ENCODE measurements at regions not wholly inside any gene's neighbourhood (a gene's known extent, or its start where the extent isn't known, plus 50 kb on each side); places are given as distances from the start of the nearest gene placed in this dataset.

GRCh38 chr11:127737499-127737898 lies 736.9 kb upstream of the KIRREL3 start:
- no peak overlapping the region for H3K23ac ChIP-seq (ENCODE audit: low read depth, low read length)
- dilution Hi-C loops (cut with HindIII; ENCODE audit: low sequenced_read_pairs, unreplicated experiment) (no loop called here), intact Hi-C loops (cut with micrococcal nuclease) (no loop called here), in situ Hi-C loops (cut with MboI; ENCODE audit: low sequenced_read_pairs) (no loop called here)
- no peak overlapping the region for H3K18ac ChIP-seq (ENCODE audit: low read depth, low read length)
- H3K4me3 ChIP-seq (ENCODE audit: insufficient read depth, low read depth, low read length), result no peak overlapping the region
- H3K9me3 ChIP-seq (ENCODE audit: control insufficient read depth, insufficient read depth, low read length), result no peaks in the 10 kb centered on the region
- no TSS peak for BruUV-seq (replicated peaks)
- ATAC-seq (ENCODE audit: low read depth) (no peak), DNase-seq (no peak)
- H3K27ac ChIP-seq (ENCODE audit: insufficient read depth, low read length), result no peak overlapping the region
- H4K5ac ChIP-seq (ENCODE audit: low read depth, low read length), result no peak overlapping the region
- no peak for TF ChIP-seq MAFK (IDR thresholded peaks at IDR 0.05; ENCODE audit: low read depth, low read length)
- no peak for TF ChIP-seq MAZ (IDR thresholded peaks at IDR 0.05; ENCODE audit: borderline replicate concordance, low read depth, low read length)
- TF ChIP-seq RAD21 (IDR thresholded peaks at IDR 0.05; ENCODE audit: low read length), result no peak
- no peak for TF ChIP-seq BHLHE40 (IDR thresholded peaks at IDR 0.05; ENCODE audit: low read depth, low read length)
- no peak for TF ChIP-seq ELK1 (IDR thresholded peaks at IDR 0.05; ENCODE audit: borderline replicate concordance, low read depth, low read length)
- no peak for TF ChIP-seq RFX5 (IDR thresholded peaks at IDR 0.05; ENCODE audit: low read depth, low read length)
- no peak for TF ChIP-seq SMC3 (IDR thresholded peaks at IDR 0.05; ENCODE audit: low read depth, low read length)
- TF ChIP-seq USF2 (IDR thresholded peaks at IDR 0.05; ENCODE audit: low read depth, low read length), result no peak
- TF ChIP-seq NFE2L2 (IDR thresholded peaks at IDR 0.05; ENCODE audit: low read depth, low read length), result no peak
- TF ChIP-seq RCOR1 (IDR thresholded peaks at IDR 0.05; ENCODE audit: insufficient replicate concordance, low read length), result no peak
- no peak for TF ChIP-seq CEBPB (IDR thresholded peaks at IDR 0.05; ENCODE audit: low read depth, low read length)
- TF ChIP-seq CTCF (conservative IDR thresholded peaks at IDR 0.05; ENCODE audit: low read depth, low read length), result no peak
- TF ChIP-seq POLR2A (IDR thresholded peaks at IDR 0.05; ENCODE audit: low read depth, low read length), result no peak
- no peak for TF ChIP-seq CHD1 (IDR thresholded peaks at IDR 0.05; ENCODE audit: low read depth, low read length)
- TF ChIP-seq MXI1 (IDR thresholded peaks at IDR 0.05; ENCODE audit: borderline replicate concordance, low read depth, low read length), result no peak
- TF ChIP-seq FOS (IDR thresholded peaks at IDR 0.05; ENCODE audit: low read depth, low read length), result no peak
- H4K20me1 ChIP-seq (ENCODE audit: insufficient read depth, low read length), result no peaks in the 10 kb centered on the region
- H4K91ac ChIP-seq (ENCODE audit: insufficient read depth, low read depth, low read length), result no peak overlapping the region
- no peak overlapping the region for H2BK120ac ChIP-seq (ENCODE audit: low read depth, low read length)
- ChIA-PET POLR2A (ENCODE audit: unreplicated experiment) (no interaction called here), CTCF (interaction anchor here (0.6 kb wide), 1 partner anchor 11 kb away, joined by 3 read pairs; no protein-coding TSS in a partner anchor)
- H3K14ac ChIP-seq (replicated peaks; ENCODE audit: low read depth, low read length), result no peak overlapping the region
- no peak overlapping the region for H2AK5ac ChIP-seq (ENCODE audit: low read depth, low read length)
- no peaks in the 10 kb centered on the region for H3K36me3 ChIP-seq (ENCODE audit: control insufficient read depth, insufficient read depth, low read length)
- H3K9ac ChIP-seq (ENCODE audit: low read depth, low read length), result no peak overlapping the region
- H2AFZ ChIP-seq (replicated peaks; ENCODE audit: low read length, poor library complexity), result no peak overlapping the region
- no CpG with 5 or more reads among the region's 2 CpGs for WGBS, 2 experiments (ENCODE audit: extremely low coverage in 2 of 2, insufficient read length in 1 of 2)
- H3K27me3 ChIP-seq (ENCODE audit: control insufficient read depth, insufficient read depth, low read length), result no peaks in the 10 kb centered on the region
- no peak overlapping the region for H3K4ac ChIP-seq (ENCODE audit: low read depth, low read length)
- no peak overlapping the region for H3K4me2 ChIP-seq (ENCODE audit: low read depth, low read length)
- H3K56ac ChIP-seq (ENCODE audit: extremely low read depth, insufficient read depth, low read length), result no peak overlapping the region
- no peak overlapping the region for H2BK5ac ChIP-seq (ENCODE audit: low read depth, low read length, poor library complexity, severe bottlenecking)
- H2BK15ac ChIP-seq (ENCODE audit: low read depth, low read length), result no peak overlapping the region
- H3K79me1 ChIP-seq (ENCODE audit: low read depth in 1 of 2, low read length in 2 of 2), result no peaks in the 10 kb centered on the region
- no peak overlapping the region for H2BK20ac ChIP-seq (ENCODE audit: low read depth, low read length)
- H4K8ac ChIP-seq (ENCODE audit: low read depth in 2 of 2, low read length in 2 of 2), result no peak overlapping the region
- no peak overlapping the region for H2AK9ac ChIP-seq (replicated peaks; ENCODE audit: low read depth, low read length, poor library complexity)
- no peaks in the 10 kb centered on the region for H3K9me1 ChIP-seq (ENCODE audit: insufficient read depth, low read length)
- H3K4me1 ChIP-seq (ENCODE audit: control insufficient read depth, insufficient read depth, low read length), result no peaks in the 10 kb centered on the region
